ENCODE measurements at regions not wholly inside any gene's neighbourhood (a gene's known extent, or its start where the extent isn't known, plus 50 kb on each side); places are given as distances from the start of the nearest gene placed in this dataset.
"Not testable (repeated sequence)": the region's sequence is repeated elsewhere in the genome, so short reads cannot be mapped to it uniquely, and the experiment has no call there.

DNA sequence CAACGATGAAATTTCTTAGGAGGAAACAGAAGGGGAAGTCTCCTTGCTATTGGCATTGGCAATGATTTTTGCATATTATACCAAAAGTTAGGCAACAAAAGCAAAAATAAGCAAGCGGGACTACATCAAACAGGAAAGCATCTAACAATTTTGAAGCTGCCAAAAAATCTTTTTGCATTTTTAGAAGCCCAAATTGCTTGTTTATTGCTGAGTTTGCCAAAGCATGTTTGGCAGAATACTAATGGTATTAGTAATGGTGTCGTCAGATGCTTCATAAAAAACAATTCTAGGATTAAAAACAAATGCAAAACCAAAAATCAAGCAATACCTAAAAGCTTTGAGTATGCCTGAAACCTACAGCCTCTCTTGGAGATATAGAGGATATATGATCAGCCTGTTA is 80.0 kb downstream of the GALR1 start:
- no peak for DNase-seq (ENCODE audit: low read depth)

GRCh38 chr18:77334876-77335275 is 85.2 kb downstream of the GALR1 start:
- DNase-seq (ENCODE audit: low read depth) = no peak

DNA sequence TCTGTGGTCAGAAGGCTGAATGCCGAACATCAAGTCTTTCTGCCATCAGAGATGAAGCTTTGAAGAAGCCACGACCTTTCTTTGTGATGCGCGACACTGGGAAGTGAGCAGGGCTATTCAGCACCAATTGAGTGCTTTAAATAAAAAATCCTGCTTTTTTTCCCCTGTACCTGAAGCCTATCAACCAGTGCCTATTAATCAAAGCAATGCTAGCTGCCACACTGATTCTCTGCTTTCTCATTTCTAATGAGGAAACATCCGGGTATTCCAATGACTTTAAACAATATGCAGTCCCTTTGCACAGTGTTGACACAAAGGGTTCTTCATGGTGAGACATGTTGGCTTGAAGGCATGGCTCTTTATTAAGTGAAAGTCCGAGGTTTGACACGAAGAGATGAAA is 88.0 kb downstream of the GALR1 start:
- no peak for DNase-seq (ENCODE audit: low read depth)

GRCh38 chr18:77339093-77339492 is 89.4 kb downstream of the GALR1 start:
- DNase-seq (ENCODE audit: low read depth) = no peak

DNA sequence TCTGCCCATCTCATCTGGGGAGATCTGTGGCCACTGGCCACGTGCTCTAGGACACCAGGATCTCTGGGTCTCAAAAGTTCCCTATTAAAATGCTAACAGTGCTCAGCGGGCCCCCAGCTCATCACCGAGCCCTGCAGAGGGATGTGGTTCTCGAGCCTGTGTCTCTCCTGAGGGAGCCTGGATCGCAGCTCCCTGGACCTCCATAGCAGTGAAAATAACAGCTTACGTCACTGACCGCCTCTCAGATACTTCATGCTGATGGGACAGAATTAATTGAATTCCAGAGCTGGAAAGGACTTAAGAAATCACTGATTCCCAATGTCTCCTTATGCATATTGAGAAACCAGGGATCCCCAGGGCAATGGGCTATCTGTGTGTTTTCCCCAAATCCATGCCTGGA is 90.0 kb downstream of the GALR1 start:
- no peak for DNase-seq (ENCODE audit: low read depth)

DNA sequence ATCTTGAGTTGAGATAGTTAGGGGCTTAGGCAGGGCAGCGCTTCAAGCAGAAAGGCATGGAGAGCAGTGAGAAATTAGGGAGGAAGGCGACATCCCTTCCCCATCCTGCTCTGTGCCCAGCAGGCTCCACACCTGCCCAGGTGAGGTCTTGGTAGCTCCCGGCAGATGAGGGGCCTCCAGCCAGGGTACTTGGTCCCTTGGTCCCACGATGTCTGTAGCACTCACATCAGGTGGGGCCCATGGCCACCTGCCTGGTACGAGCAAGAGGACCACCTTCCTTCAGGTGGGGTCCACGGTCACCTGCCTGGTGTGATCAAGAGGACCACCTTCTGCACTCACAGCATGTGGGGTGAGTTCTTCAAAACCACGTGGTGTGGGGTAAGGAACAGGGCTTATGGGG is 91.2 kb downstream of the GALR1 start:
- DNase-seq (ENCODE audit: low read depth) = no peak

DNA sequence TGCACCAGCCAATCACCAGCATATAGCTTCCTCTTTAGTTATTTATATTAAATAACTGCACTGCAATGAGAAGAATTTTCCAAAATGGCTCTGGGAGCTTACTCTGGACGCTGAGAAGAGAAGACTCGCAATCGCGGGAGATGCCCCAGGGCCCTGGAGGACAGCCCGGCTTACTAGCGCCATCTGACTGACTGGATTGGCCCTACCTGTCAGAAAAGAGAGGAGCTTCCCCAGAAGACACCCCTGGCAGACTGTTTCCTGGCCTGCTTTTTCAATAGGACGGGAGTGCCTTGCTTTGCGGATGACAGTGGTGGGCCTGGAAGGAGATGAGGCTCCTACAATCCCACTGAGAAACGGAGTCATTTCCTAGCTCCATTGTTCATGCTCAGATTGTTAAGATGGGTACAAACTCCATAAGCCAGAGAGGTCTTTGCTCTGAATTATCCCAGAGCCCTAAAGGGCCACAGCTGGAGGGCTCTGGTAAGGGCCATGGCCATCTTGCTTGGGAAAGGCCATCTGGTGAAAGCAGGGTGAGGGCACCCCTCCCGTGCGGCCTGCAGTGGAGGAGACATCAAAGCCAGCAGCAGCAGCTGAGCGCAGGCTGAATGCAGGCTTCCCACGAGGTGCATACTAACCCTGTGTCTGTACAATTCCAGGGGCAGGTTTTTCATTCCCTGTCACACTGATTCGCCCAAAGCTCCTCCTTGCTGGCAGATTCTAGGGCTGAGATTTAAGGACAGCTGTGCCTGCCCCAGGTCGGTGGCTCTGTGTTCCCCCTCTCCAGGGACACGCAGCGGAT is 92.1 kb downstream of the GALR1 start:
- DNase-seq (ENCODE audit: low read depth) = no peak

DNA sequence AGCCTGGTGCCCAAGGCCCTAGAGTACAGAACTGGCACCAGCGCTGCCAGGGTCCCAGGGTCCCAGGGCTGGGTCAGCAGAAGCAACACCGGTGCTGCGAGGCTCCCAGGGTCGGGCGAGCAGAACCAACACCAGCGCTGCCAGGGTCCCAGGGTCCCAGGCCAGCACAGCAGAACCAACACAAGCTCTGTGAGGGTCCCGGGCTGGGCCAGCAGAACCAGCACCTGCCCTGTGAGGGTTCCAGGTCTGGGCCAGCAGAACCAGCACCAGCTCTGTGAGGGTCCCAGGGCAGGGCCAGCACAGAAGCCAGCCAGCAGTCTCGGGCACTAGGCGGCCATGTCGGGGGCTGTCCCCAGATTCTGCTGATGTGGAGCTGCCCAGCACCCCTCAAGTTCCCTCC is 93.1 kb downstream of the GALR1 start:
- no peak for DNase-seq (ENCODE audit: low read depth)

- peak; percentile 65 for DNase-seq (ENCODE audit: low read depth)
Observed at GRCh38 chr18:77343846-77344510, 94.3 kb downstream of the GALR1 start.

DNA sequence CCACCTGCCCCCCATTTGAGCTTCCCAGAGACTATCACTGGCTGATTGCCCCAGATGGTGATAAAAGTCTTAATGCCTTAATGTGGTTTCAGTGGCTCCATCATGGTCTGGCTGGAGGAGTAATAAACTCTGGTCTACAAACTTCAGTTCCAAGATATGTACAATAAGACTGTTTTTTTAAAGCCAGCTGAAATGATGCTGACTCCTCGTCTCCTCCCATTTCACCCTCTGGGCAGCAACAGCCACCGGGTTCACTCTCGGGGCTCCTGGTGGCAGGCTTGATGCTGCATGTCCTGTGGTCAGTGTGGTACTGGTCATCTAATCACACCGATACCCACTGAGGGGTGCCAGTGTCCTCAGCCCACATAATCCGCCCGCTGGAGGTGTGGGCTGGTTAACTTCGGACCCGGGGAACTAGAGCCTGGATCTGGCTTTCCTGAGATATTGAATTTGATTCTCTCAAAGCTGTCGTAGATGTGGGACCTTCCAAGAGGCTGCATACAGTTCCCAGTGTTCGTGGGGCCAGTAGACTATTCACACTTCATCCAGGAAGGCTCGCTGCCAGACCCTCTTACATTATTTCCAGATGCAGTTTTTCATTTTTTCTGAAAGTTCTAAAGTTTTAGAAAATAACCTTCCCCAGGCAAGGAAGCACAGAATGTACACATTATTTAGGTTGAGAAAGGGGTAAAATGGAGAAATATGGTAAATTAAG is 95.3 kb downstream of the GALR1 start:
- peak; percentile 62 for DNase-seq (ENCODE audit: low read depth)

- peak; percentile 30 for DNase-seq (ENCODE audit: low read depth)
Observed at GRCh38 chr18:77346208-77346810, 96.7 kb downstream of the GALR1 start.

GRCh38 chr18:77353349-77353748 is 103.7 kb downstream of the GALR1 start:
- DNase-seq (ENCODE audit: low read depth) = not testable (repeated sequence)

- DNase-seq (ENCODE audit: low read depth) = no peak
Observed at GRCh38 chr18:77359561-77360314, 110.1 kb downstream of the GALR1 start.

DNA sequence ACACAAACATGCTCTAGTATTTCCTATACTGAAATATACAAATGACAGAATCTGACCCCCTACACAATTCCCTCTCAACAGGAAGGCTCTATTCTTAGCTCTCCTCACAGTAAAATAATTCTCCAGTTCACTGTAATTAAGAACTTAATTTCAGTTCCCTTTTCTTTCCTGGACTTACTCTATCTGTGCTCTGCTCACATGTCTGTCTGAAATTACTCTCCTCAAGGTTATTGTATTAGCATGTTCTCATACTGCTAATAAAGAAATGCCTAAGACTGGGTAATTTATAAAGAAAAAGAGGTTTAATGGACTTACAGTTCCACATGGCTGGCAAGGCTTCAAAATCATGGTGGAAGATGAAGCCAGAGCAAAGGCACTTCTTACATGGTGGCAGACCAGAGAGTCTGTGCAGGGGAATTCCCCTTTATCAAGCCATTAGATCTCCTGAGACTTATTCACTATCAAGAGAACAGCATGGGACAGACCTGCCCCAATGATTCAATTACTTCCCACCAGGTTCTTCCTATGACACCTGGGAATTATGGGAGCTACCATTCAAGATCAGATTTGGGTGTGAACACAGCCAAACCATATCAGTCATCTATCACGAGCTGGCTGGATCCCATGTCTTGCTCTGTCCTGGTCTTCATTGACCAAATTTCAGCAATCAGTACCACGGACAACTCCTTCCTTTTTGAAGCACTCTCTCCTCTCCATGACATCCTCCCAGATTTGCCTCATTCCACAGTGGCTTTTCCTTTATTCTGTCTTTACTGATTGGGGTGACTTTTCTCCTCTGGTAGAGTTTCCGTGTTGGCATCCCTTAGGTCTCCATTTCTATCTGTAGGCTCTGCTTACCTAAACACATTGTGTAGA is 110.9 kb downstream of the GALR1 start:
- no peak for DNase-seq (ENCODE audit: low read depth)

DNA sequence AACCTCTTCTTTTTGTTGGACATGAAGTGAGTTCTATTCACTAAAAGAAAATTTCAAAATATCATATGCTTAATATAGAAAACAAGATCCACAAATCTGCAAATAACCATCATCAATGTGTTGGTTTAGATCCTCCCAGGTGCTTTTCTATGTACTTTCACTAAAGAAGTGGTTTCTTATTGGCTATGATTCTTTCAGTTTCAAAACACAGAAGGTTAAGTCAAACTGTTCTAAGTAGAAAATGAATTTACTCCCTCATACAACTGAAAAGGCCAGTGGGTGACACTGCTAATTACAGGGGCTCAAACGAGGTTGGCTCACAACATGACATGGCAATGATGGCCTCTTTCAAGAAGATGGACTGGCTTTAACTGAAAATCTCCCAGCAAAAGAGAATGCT is 111.7 kb downstream of the GALR1 start:
- DNase-seq (ENCODE audit: low read depth) = no peak

DNA sequence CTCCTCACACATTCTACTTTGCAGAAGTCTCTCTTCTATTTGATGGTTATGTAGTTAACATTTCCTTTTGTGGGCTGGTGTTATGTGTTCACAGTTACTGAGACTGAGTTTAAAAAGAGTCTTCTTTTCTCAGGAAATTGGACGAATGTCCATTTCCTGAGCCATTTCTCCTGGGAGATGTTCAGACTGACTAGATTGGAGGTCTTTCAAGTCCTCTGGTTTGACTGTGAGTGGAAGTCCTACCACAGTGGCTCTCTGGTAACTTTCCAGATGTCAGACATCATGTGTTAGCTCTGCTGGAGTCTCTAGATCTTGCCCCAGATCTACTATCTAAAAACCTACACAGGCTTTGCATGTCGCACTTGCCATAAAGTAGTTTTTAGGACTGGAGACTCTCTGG is 116.0 kb downstream of the GALR1 start:
- DNase-seq (ENCODE audit: low read depth) = no peak

- peak; percentile 51 for DNase-seq (ENCODE audit: low read depth)
Observed at GRCh38 chr18:77366067-77366719, 116.5 kb downstream of the GALR1 start.

GRCh38 chr18:77366720-77367641 is 117.3 kb downstream of the GALR1 start:
- peak; percentile 81 for DNase-seq (ENCODE audit: low read depth)

DNA sequence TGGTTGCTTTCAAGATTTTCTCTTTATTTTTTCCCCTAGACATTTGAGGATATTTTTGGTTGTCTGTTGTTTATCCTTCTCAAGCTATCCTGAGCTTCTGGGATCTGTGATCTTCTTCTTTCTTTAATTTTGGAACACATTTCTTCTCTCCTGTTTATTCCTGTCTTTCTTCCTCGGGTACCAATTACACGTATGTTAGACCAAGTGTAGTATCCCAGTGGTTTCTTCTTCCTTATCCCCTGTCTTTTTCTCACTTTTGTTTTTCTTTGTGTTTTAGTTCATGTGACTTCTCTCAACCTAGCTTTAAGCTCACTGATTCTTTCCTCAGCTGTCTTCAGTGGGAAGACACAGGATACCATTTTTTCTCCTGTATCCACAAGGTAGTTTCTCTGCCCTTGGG is 120.0 kb downstream of the GALR1 start:
- no peak for DNase-seq (ENCODE audit: low read depth)

All from Daoy (cell line).